Daoy (cell line): ENCODE measurements at regions not wholly inside any gene's neighbourhood (a gene's known extent, or its start where the extent isn't known, plus 50 kb on each side); places are given as distances from the start of the nearest gene placed in this dataset.
"Not testable (repeated sequence)": the region's sequence is repeated elsewhere in the genome, so short reads cannot be mapped to it uniquely, and the experiment has no call there.

Experiments used
- DNase-seq: peaks from one replicate; pipeline ENCODE4 v3.0.0-alpha.2; 2015; ENCODE audit warnings: low read depth

- DNase-seq: no peak
Observed at GRCh38 chr16:77063676-77064016, 127.3 kb upstream of the MON1B start.

GRCh38 chr16:77064037-77064436, 127.0 kb upstream of the MON1B start:
- DNase-seq: peak; percentile 4

- no peak for DNase-seq
Observed at GRCh38 chr16:77066896-77067496, 124.0 kb upstream of the MON1B start.

- no peak for DNase-seq
Observed at GRCh38 chr16:77067900-77068299, 123.1 kb upstream of the MON1B start.

- DNase-seq: no peak
Observed at GRCh38 chr16:77068402-77068801, 122.6 kb upstream of the MON1B start.

- DNase-seq: no peak
Observed at GRCh38 chr16:77069929-77070328, 121.1 kb upstream of the MON1B start.

- no peak for DNase-seq
Observed at GRCh38 chr16:77070683-77071082, 120.3 kb upstream of the MON1B start.

- DNase-seq: no peak
Observed at GRCh38 chr16:77076839-77077238, 114.2 kb upstream of the MON1B start.

GRCh38 chr16:77077256-77077922, 113.6 kb upstream of the MON1B start:
- no peak for DNase-seq

GRCh38 chr16:77085981-77086380, 105.0 kb upstream of the MON1B start:
- no peak for DNase-seq

- peak; percentile 43 for DNase-seq
Observed at GRCh38 chr16:77090062-77090461, 100.9 kb upstream of the MON1B start.

GRCh38 chr16:77093309-77093708, 97.7 kb upstream of the MON1B start:
- no peak for DNase-seq

GRCh38 chr16:77093999-77094398, 97.0 kb upstream of the MON1B start:
- no peak for DNase-seq

GRCh38 chr16:77111056-77111565, 79.9 kb upstream of the MON1B start:
- no peak for DNase-seq

GRCh38 chr16:77112746-77113145, 78.2 kb upstream of the MON1B start:
- DNase-seq: no peak

GRCh38 chr16:77113835-77114234, 77.2 kb upstream of the MON1B start:
- DNase-seq: peak; percentile 17

GRCh38 chr16:77114361-77114760, 76.6 kb upstream of the MON1B start:
- not testable (repeated sequence) for DNase-seq

GRCh38 chr16:77116856-77117255, 74.1 kb upstream of the MON1B start:
- no peak for DNase-seq

GRCh38 chr16:77117707-77118106, 73.3 kb upstream of the MON1B start:
- peak; percentile 35 for DNase-seq

GRCh38 chr16:77131398-77131797, 59.6 kb upstream of the MON1B start:
- DNase-seq: no peak

GRCh38 chr16:77132051-77132618, 58.9 kb upstream of the MON1B start:
- DNase-seq: no peak

GRCh38 chr16:77133706-77134105, 57.3 kb upstream of the MON1B start:
- DNase-seq: no peak

GRCh38 chr16:77137045-77137444, 53.9 kb upstream of the MON1B start:
- DNase-seq: no peak
